ENCODE measurements at regions not wholly inside any gene's neighbourhood (a gene's known extent, or its start where the extent isn't known, plus 50 kb on each side); places are given as distances from the start of the nearest gene placed in this dataset.
A peak's percentile ranks its signal among the peaks of the same experiment; 100 is the strongest.
"Not testable (repeated sequence)": the region's sequence is repeated elsewhere in the genome, so short reads cannot be mapped to it uniquely, and the experiment has no call there.

DNA sequence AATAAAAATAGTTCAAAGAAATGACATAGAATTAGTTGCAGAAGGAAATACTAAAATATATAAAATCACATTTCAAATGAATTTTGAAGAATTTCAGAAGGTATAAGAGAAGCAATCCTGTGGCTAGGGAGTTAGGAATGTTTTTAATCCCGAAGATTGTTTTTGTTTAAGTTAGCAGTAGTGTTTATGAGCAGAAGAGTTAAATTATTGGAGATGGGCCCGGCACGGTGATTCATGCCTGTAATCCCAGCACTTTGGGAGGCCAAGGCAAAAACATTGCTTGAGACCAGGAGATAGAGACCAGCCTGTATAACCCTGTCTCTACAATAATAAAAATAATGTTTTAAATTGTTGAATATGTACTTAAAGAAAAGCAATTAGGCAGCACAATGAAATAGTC lies 432.5 kb downstream of the MFSD1 start:
- DNase-seq: no peak

DNA sequence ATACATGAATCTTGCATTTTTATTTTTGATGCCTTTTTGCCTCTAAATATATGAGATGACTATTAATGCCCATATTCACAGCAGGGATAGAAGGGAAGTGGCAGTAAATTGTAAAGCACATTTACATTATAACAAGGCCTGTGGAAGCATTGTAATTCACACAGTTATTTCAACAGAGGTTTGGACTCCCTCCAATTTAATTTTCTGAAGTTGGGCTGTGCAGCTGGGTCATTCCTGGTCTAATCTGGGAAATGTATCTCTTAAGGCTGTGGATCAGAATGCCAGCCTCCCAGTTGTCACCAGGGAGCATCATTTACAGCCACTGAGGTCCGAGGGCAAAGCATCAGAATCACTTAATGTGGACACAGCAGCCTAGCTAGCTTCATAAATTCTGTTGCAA lies 434.5 kb downstream of the MFSD1 start:
- no peak for DNase-seq

DNA sequence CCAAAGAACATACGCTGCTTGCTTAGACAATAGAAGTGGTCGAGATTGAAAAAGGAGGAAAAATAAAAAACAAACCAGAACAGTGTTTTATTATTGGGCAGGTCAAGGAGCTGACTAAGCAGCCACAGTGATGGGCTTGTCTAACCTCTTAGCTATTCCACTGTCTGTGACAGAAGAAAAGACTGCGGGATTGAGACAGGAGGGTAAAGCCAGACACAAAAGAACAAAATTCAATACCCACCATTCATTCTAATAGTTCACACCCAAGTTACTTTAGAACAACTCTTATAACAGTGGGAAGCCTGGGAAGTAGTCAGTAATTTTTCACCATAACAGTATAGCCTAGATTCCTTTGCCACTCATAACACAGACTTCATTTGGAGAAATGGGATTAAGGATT lies 435.4 kb downstream of the MFSD1 start:
- DNase-seq: no peak

DNA sequence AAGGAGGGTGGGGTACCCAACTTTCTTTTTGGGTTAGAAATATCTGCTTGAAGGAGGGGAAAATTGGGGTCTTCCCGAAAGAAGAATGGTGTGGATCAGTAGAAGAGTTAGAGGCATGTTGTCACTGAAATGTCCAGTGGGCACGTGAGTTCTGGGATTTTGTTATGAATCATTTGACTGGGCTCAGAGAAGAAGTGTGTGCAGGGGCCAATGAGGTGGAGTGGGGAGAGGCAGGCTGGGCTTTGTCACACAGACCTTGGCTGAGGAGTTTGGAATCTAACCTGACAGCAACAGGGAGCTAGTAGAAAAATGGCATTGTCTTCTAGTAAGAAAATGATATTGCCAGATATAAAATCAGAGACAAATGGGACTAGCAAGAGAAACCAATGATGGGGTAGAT lies 436.8 kb downstream of the MFSD1 start:
- DNase-seq: no peak

DNA sequence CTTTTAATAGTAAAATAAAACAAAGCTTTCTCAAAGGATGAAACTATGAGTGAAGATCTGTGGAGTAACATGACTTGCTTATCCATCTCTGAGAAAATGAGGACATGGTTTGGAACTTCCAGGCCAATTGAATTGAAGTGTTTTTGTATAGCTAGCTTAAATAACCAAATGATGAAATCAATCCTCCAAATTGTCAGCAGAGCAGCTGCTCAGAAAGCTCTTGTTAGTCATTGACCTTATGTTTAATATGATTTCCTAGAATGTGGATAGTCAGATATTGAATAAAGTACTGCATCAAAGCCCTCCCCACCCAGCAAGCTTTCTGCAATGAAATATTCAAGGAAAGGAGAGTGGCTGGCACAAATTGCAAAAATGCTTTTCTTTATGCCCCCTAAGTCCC lies 437.2 kb downstream of the MFSD1 start:
- DNase-seq: no peak

DNA sequence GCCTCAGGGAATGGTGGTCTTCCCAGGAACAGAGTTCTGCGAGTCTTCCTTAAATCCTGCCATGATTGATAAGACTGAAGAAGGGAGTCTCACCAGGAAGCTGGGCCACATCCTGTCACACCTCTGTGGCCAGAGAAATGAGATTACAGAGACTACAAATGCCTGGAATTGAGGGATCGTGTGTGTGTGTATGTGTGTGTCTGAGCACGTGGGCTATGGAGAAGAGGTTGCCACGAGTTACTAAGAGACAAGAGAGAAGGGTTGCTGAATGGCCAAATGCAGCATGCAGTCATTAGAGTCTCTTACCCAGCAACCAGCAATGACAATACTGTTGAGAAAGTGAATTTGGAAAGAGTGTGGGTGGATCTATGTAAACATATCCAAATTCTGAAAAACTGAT lies 443.1 kb downstream of the MFSD1 start:
- DNase-seq: no peak

DNA sequence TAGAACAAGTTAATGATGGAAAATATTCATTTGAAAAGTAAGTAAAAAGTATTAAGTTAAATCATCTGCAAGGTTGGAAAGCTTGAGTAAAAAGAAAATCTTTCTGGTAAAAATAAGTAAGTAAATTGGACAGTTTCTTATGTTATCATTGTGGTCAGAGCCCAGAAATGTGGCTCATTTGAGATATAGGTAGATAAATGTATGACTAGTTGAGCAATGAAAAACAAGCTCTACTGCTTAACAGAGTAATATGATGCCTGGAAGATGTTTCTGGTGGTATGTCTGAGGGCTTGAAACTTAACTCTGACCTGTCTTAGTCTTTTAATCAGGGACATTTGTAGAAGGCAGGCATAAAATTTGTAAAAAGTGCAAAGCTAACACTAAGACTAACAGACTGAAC lies 444.0 kb downstream of the MFSD1 start:
- no peak for DNase-seq

DNA sequence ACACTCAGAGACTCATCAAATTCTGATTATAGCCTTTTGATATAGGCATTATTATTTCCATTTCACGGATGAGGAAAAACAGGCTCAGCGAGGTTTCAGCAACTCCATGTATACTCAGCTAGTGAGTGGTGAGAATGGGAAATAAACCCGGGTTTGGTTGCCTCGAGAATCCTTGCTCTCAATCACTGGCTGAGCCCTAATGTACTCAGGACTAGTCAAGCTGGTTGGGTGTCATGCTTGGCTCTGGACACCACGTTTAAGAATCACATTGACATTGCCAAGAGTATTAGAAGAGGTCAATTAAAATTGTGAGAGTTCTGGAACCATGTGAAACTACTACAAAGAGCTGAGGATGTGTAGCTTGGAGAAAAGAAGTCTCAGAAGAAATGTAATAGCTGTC lies 444.5 kb downstream of the MFSD1 start:
- no peak for DNase-seq

DNA sequence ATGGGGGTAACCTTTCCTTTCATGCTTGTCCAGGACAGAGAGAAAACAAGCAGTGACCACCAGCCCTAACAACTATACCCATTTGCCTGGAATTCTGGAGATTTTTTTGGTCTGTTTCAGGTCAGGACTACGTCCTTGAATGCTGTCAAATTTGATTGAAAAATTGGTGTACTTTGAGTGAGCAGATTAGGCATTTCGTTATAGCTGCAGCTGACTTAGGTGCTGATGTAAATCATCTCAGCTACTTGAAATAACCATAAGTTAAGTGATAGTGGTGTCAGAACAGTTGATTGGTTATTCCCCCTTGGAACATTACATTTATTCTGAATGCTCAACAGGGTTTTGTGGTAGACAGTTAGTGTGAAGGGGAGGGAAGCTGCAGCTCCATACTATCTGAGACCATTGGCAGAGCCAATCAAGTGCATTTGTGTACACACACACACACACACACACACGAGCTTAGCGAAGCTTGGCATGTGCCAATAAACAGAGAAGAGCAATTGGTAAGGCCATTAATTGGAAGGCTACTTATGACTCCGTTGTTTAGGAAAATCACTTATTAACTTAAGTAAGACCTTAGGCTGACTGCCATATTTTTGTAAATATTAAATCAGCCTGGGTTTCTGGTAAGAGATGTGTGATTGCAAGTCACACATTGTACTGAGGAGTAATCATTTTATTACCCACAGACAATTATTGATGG lies 447.8 kb downstream of the MFSD1 start:
- no peak for DNase-seq

DNA sequence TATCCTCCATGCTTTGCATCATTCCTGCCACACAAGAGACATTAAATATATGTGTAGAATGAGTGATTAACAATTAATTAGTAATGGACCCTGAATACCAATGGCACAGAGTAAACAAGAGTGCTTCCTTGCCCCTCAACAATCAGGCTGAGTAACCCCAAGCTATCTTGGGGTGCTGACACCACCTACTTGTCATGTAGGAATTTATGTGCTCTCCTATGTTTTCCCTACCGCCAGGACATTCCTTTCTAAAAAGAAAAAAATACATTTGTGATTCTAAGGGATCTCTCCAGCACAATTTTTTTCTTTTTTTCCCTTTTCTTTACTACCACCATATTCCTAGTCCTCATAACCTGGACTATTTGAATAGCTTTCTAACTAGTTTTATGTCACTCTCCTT lies 449.1 kb downstream of the MFSD1 start:
- DNase-seq: no peak

DNA sequence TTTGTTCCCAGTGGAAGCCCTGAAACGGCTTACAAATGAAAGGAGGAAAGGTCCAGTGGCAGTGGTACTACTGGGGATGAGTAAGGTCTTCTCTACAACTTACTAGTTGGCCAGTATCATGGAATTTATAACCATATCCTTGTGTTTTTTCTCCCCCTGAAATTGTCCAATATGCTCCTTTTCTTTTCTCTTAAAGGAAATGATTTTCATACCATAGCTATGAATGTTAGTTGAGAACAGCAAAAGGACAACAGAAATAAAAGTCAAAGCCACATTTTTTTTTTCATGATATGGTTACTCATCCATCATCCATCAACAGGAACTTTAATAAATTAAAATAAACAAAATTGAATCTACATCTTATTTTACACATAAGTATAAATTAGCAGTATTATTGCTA lies 450.4 kb downstream of the MFSD1 start:
- no peak for DNase-seq

DNA sequence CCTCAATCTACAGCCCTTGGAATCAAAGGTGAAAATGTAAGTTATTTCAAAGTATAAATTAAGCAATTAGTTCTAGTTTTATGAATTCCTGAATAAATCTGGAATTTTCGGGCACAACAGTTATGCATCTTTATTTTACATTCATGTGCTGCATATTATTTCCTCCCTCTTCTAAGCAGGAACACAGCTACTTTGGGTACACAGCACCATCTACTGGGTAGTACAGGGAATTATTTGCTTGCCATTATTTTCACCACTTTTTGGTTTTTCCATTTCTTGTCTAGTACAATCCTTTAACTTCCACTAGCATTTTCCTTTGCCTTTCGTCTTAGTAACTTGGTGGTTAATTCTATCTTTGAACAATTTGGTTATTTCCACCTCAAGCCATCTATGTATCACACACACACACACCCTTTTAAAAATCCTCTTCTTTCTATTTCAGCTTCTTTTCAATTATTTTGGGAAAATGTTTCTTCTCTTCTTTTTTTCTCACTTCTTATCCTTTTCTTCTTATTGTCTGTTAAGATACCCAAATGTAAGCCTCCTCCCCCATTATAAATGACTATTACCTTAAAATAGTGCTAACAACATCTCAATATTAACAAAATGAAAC lies 451.0 kb downstream of the MFSD1 start:
- peak; percentile 50 to 61 (median 54) for DNase-seq

DNA sequence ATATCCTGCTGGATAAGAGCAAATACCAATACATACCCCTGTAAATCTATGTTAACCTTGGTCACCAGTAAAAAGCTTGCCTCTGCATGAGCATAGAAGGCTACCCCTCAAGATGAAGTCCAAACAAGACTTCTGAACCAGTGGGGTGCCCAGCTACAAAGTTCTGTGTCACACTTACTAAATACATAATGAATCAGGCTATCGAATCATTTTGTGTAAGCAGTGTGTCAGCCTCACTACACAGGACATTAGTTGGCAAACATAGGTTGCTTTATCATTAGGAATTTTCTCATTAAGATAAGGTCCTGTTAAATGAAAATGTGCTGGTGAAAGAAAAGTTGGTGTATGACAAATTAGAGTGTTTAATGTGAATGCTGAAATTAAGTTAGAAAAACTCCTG lies 452.0 kb downstream of the MFSD1 start:
- no peak for DNase-seq

DNA sequence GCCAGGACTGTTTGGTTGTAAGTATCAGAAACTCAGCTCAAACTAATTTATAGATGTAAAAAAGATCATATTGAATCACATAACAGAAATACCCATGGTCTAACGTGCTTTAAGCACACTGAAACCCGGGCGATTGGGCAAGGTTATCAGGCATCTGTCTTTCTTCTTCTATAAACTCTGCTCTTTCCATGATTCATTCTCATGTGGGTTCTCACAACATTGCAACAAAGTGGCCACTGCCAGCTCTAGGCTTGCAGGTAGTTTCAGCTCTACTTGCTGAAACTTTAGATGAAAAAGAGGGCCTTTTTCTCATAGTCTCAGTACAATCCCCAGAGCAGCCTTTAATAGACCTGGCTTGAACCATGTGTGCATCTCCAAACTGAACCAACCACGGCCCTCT lies 456.1 kb downstream of the MFSD1 start:
- DNase-seq: no peak

DNA sequence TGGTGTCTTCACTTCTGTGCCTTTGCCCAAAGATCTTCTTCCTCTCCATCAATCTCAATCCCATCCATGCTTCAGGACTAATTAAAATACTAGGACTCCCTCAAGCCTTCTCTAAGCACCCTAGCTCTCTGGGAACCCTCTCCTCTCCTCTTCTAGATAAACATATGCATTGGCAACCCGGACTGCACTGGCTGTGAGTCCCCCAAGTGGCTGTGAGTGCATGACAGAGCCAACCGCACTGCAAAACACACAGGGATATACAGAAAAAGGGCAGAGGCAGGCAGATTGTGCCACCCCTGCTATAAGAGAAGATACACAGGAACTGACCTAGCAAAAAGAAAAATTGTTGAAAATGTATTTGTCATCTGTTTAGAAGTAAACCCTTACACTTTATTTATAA lies 457.1 kb downstream of the MFSD1 start:
- DNase-seq: no peak

DNA sequence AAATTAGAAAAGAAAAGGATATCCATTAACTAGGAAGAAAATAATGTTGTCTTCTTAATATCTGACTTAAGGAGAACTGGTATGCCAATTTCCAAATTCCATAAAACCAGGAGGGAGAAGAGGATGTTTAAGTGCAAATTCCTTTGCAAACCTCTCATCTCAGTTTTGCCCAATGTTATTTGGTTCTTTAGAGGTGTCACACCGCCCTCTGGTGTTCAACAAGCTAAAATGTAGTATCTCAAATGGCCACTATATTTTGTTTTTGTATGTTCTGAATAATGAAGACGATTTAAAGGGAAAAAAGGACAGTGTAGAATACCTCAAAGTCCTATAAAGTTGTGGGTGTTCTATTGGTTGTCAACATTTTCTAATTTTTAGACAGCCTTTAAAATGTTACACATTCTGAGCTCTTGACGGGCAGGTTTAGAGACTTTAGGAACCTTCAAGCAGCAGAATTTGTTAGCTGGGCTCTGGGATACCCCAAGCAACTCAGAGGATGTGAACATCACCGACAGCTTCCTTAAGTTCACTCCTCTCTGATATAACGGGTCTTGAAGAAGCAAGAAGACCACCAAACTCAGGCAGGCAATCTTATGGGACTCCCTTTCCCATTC lies 458.3 kb downstream of the MFSD1 start:
- DNase-seq: peak; percentile 47 to 81 (median 66)

DNA sequence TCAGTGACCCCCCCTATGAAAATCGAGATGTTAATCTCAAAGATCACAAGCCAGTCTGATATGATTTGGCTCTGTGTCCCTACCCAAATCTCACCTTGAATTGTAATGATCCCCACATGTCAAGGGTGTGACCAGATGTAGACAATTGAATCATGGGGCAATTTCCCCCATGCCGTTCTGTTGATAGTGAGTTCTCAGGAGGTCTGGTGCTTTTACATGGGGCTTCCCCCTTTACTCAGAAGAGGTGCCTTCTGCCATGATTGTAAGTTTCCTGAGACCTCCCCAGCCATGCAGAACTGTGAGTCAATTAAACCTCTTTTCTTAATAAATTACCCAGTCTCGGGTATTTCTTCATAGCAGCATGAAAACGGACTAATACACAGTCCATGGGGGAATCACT lies 459.5 kb downstream of the MFSD1 start:
- DNase-seq: not testable (repeated sequence)

DNA sequence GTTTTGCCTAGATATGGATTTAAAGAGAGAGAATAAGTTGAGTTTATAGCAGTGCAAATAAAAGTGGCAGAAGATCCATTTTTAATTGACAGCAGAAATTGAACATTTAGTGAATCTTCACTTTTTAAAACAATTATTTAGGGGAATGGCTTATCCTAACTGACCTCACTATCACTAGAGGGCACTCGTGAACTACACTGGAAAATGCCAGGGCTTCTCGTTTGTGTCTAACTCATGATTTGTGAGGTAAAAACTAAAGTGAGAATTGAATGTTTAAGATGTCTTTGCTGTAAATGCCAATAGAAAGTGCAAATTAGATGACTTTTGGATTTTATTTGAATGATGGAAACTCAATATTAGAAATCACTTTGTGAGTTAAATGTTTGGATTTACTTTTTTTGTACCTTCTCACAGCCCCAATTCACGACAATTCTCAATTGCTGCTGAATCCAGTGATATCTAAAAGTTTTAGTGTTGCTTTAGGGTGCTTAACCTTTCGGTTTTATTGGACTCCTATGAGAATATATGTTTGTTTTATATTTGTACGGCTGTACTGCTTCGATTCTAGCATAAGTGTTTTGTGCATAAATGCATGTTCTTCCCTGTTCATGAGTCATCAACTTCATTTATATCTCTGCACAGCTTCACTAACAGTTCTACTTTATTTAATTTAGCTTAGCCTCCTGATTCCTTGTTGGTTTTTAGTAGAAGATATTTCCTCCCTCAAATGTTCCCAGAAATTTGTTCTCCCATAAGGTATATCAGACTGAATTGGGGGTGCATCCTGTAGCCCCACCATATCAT lies 462.1 kb downstream of the MFSD1 start:
- DNase-seq: peak; percentile 39 to 59 (median 44)

DNA sequence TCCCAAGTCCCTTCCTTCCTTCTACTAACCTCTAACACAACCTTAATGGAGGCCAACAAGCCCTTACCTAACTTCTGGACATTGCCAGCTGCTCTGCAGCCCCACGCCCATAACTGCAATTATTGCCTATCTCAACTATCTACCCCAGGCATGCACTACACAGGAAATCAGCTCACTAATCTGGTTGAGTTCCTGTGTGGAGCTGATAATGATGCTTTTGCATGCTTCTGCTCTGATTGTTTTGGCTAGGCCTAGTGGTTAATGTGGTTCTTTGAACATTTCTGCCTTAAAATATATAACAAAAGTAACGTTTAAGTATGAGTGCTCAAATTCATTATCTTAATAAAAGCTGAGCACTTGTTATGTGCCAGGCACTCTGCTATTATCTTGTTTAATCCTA lies 463.9 kb downstream of the MFSD1 start:
- DNase-seq: no peak

DNA sequence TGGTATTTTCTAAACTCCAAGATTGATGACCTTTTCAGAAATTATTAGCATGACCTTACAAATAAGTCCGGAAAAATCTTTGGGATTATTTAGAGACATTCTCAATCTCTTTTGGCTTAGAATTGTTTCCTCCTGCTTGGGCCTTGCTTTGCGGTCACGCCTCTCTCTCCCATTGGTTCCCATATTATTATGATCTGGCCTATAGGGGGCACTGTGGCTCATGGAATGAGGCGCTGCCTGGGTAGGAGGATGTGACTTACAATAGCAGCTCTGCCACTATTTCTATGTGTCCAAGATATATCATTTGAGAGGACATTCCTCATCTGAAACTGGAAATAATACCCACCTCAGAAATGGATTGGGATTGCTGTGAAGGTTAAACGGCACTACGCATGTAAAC lies 464.9 kb downstream of the MFSD1 start:
- peak; percentile 10 to 25 (median 16) for DNase-seq

DNA sequence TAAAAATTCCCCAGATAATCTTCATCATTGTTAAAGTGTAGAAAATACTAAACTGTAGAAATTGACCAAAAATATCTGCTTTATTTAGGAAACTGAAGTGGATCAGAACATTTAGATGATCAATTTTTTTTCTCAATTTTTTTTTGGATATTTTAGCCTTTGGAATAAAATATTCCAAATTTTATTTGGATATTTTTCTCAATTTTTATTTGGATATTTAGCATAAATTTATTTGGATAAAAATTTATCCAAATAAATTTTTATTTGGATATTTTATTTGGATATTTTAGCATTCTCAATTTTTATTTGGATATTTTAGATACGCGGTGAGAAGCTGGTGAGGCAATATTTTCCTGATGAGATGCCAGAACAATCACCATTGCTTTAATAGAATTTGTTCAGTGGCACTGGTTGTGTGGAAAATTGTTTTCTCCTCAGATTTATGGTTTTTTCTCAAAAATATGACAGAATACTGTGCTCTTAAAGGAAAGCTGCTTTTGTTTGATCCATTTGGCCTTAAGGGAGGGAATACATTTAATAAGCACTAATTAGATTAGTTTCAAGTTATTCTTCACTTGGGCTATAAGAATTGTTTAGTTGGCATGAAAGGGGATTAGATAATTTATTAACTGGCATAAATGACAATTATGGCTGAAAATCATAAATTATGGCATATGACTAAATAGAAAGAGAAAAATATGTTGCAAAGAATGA lies 470.1 kb downstream of the MFSD1 start:
- no peak for DNase-seq

DNA sequence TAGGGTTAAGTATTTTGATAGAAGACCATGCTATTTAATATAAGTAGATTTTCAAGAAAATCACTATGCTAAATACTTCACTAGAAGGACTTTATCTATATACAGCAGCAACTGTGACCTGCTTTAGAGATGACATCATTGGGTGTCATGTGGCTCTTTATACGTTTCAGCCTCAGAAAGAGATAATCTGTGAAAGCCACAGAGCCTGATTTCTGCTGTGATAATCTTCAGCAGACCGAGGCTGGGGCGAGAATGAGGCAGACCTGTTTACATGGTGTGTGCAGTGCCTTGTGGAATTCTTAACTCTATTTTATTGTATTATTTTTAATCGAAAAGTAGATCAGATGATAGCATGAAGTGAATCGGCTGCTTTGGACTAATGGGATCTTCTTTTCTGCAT lies 471.2 kb downstream of the MFSD1 start:
- DNase-seq: no peak

DNA sequence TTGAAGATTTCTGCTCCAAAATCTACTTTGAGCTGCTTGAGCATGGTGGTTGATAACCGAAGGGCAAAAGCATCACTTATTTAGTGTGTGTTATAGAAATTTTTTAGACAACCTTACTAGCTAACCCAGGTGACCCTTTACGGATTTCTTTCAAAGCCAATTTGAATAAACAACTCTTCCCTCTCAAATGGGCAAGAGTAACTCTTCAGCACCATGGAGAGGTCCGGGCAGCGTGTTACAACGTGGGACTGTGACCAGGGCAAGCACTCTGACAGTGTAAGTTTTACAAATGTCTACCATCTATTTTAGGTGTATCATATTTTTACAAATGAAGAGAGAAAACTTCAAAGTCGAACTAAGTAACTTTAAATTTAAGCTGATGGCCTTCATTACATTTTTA lies 471.8 kb downstream of the MFSD1 start:
- peak; percentile 21 to 64 (median 39) for DNase-seq
